Vagina (tissue), 2 donors: ENCODE measurements at regions not wholly inside any gene's neighbourhood (a gene's known extent, or its start where the extent isn't known, plus 50 kb on each side); places are given as distances from the start of the nearest gene placed in this dataset.
"Not testable (repeated sequence)": the region's sequence is repeated elsewhere in the genome, so short reads cannot be mapped to it uniquely, and the experiment has no call there.

ENCODE experiments used
- DNase-seq, 2 donors: peaks; one replicate each; pipeline ENCODE4 v3.0.0-alpha.2; 2017; ENCODE audit errors: extremely low spot score in 2 of 2
- H3K27ac ChIP-seq: fragments of 200-600 bp; sonication (generic); one replicate; pipeline ENCODE4 v1.5.1; 2019
- H3K27me3 ChIP-seq: fragments of 200-600 bp; sonication (generic); one replicate; pipeline ENCODE4 v1.5.1; 2019
- H3K36me3 ChIP-seq, 2 donors: fragments of 200-600 bp; sonication (generic); one replicate each; pipeline ENCODE4 v1.5.1; 2017 to 2019
- H3K4me1 ChIP-seq: fragments of 200-600 bp; sonication (generic); one replicate; pipeline ENCODE4 v1.5.1; 2019
- H3K4me3 ChIP-seq, 2 donors: fragments of 200-600 bp; sonication (generic); 1 replicate in 1 of 2; 2 replicates in 1 of 2; pipeline ENCODE4 v1.5.1; 2016 to 2019
- H3K9me3 ChIP-seq: fragments of 200-600 bp; sonication (generic); one replicate; pipeline ENCODE4 v1.5.1; 2019
- POLR2A ChIP-seq, 2 donors: fragments of 450-650 bp; IDR thresholded peaks; one replicate each; pipeline ENCODE4 v1.6.1; 2017; ENCODE audit warnings: antibody characterized with exemption in 2 of 2, mild to moderate bottlenecking in 2 of 2, moderate library complexity in 2 of 2
- POLR2AphosphoS5 ChIP-seq, 2 donors: sonication (generic); formaldehyde crosslinking; IDR thresholded peaks; one replicate each; pipeline ENCODE4 v1.9.0; 2017; ENCODE audit warnings: antibody characterized with exemption in 2 of 2, mild to moderate bottlenecking in 2 of 2, low read depth in 1 of 2; ENCODE audit not compliant: insufficient read depth in 1 of 2
- intact Hi-C: fragments of 100-400 bp; cut with DNase I; formaldehyde crosslinking; loops from one replicate; pipeline ENCODE4 v1.15.1; 2023
- TF ChIP-seq, protein P1 (sequence below), 3 experiments: fragments of 450-650 bp in 2 of 3; fragments of 200-600 bp in 1 of 3; sonication (generic) in 1 of 3; IDR thresholded peaks; one replicate each; pipeline ENCODE4 v1.5.1; 2017 to 2019; ENCODE audit warnings: antibody characterized with exemption in 3 of 3, mild to moderate bottlenecking in 2 of 3, moderate library complexity in 2 of 3

DNA sequence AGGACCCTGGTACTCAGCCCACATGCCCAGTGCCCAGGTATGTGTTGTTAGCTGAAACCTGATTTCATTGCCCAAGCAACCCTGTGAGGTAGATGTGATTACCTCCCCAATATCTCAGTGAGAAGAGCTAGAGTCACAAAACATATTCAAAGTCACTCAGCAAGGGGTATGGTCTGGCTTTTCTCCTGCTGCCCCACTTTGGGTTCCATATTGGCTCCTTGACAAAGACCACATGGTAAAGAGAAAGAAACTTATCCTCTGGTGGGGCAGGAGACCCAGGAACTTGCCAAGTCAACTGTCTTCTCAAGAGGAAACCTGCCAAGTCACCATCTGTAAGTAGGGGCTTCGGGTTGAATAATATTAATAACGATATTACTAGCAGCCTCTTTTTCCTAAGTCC lies 148.3 kb upstream of the LMCD1 start:
- H3K36me3 ChIP-seq: no peaks in the 10 kb centered on the region
- no peak for DNase-seq
- no peak for TF ChIP-seq POLR2AphosphoS5 (IDR thresholded peaks at IDR 0.05; ENCODE audit: insufficient read depth in 1 of 2, low read depth in 1 of 2)
- TF ChIP-seq POLR2A (IDR thresholded peaks at IDR 0.05): no peak
- TF ChIP-seq, protein P1, sequence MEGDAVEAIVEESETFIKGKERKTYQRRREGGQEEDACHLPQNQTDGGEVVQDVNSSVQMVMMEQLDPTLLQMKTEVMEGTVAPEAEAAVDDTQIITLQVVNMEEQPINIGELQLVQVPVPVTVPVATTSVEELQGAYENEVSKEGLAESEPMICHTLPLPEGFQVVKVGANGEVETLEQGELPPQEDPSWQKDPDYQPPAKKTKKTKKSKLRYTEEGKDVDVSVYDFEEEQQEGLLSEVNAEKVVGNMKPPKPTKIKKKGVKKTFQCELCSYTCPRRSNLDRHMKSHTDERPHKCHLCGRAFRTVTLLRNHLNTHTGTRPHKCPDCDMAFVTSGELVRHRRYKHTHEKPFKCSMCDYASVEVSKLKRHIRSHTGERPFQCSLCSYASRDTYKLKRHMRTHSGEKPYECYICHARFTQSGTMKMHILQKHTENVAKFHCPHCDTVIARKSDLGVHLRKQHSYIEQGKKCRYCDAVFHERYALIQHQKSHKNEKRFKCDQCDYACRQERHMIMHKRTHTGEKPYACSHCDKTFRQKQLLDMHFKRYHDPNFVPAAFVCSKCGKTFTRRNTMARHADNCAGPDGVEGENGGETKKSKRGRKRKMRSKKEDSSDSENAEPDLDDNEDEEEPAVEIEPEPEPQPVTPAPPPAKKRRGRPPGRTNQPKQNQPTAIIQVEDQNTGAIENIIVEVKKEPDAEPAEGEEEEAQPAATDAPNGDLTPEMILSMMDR (IDR thresholded peaks at IDR 0.05): no peak
- H3K4me1 ChIP-seq: no peaks in the 10 kb centered on the region
- no peak overlapping the region for H3K27ac ChIP-seq
- H3K9me3 ChIP-seq: no peaks in the 10 kb centered on the region
- intact Hi-C loops: no loop called here
- H3K4me3 ChIP-seq: no peak overlapping the region
- H3K27me3 ChIP-seq: no peaks in the 10 kb centered on the region

DNA sequence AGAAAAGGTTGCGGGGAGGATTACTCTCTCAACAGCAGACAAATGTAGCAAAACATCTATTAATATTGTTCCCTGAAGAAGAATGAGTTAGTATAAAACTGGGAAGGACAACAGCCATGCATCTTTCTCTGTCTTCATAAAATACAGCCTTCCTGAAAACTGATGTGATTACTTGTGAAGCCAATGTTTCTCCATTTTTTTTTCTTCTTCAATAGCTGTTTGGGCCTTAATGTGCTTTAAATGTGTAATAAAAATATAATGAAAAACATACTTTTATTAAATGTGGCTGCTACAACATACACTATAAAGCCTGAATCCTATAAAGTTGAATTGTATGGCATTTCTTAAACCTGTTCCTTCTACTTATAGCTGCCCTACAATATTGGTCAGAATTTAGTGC lies 146.3 kb upstream of the LMCD1 start:
- Histone ChIP-seq H3K4me3 (no peak overlapping the region), H3K27me3 (no peaks in the 10 kb centered on the region), H3K36me3 (no peaks in the 10 kb centered on the region), H3K9me3 (no peaks in the 10 kb centered on the region), H3K4me1 (no peaks in the 10 kb centered on the region), H3K27ac (no peak overlapping the region)
- TF ChIP-seq POLR2A (IDR thresholded peaks at IDR 0.05) (no peak), POLR2AphosphoS5 (IDR thresholded peaks at IDR 0.05; ENCODE audit: insufficient read depth in 1 of 2, low read depth in 1 of 2) (no peak)
- TF ChIP-seq, protein P1 (IDR thresholded peaks at IDR 0.05): no peak
- intact Hi-C loops: no loop called here
- DNase-seq: no peak

GRCh38 chr3:8356066-8356465 lies 145.6 kb upstream of the LMCD1 start:
- H3K27me3 ChIP-seq, H3K36me3 ChIP-seq, intact Hi-C loops, DNase-seq, H3K4me3 ChIP-seq, H3K4me1 ChIP-seq, H3K27ac ChIP-seq, H3K9me3 ChIP-seq: not testable (repeated sequence)

- Histone ChIP-seq H3K4me1 (no peaks in the 10 kb centered on the region), H3K27me3 (no peaks in the 10 kb centered on the region), H3K27ac (no peak overlapping the region), H3K9me3 (no peaks in the 10 kb centered on the region), H3K4me3 (no peak overlapping the region), H3K36me3 (no peaks in the 10 kb centered on the region)
- TF ChIP-seq POLR2A (IDR thresholded peaks at IDR 0.05): no peak
- intact Hi-C loops: no loop called here
- no peak for DNase-seq
Observed at GRCh38 chr3:8357859-8358258, 143.8 kb upstream of the LMCD1 start.

- Histone ChIP-seq H3K9me3 (no peaks in the 10 kb centered on the region), H3K4me1 (no peaks in the 10 kb centered on the region), H3K4me3 (no peak overlapping the region), H3K27me3 (no peaks in the 10 kb centered on the region), H3K27ac (no peak overlapping the region), H3K36me3 (no peaks in the 10 kb centered on the region)
- intact Hi-C loops: no loop called here
- DNase-seq: no peak
- TF ChIP-seq POLR2A (IDR thresholded peaks at IDR 0.05) (no peak), POLR2AphosphoS5 (IDR thresholded peaks at IDR 0.05; ENCODE audit: insufficient read depth in 1 of 2, low read depth in 1 of 2) (no peak)
- TF ChIP-seq, protein P1 (IDR thresholded peaks at IDR 0.05): no peak
Observed at GRCh38 chr3:8359133-8359532, 142.5 kb upstream of the LMCD1 start.

DNA sequence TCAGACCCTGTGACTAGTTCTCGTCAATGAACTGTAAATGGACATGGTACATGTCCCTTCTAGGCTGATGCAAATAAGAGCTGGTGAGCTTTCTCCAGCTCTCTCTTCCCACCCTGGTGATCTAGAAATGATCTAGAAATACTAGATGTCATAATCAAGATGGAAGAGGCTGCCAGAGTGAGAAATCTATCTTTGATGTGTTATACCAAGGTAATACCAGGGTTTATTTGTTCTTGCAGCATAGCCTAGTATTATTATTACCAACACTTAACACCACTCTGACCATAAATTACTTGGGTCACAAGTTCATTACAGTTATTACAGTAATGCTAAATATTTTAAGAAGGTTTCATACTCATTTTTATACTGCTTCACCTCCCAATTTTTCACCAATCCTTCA lies 138.4 kb upstream of the LMCD1 start:
- H3K27ac ChIP-seq: no peak overlapping the region
- no peaks in the 10 kb centered on the region for H3K9me3 ChIP-seq
- no peak overlapping the region for H3K4me3 ChIP-seq
- no peaks in the 10 kb centered on the region for H3K36me3 ChIP-seq
- intact Hi-C loops: no loop called here
- TF ChIP-seq, protein P1 (IDR thresholded peaks at IDR 0.05): no peak
- TF ChIP-seq POLR2AphosphoS5 (IDR thresholded peaks at IDR 0.05; ENCODE audit: insufficient read depth in 1 of 2, low read depth in 1 of 2): no peak
- no peak for TF ChIP-seq POLR2A (IDR thresholded peaks at IDR 0.05)
- H3K4me1 ChIP-seq: no peaks in the 10 kb centered on the region
- no peaks in the 10 kb centered on the region for H3K27me3 ChIP-seq
- no peak for DNase-seq
